ENCODE measurements at regions not wholly inside any gene's neighbourhood (a gene's known extent, or its start where the extent isn't known, plus 50 kb on each side); places are given as distances from the start of the nearest gene placed in this dataset.

DNA sequence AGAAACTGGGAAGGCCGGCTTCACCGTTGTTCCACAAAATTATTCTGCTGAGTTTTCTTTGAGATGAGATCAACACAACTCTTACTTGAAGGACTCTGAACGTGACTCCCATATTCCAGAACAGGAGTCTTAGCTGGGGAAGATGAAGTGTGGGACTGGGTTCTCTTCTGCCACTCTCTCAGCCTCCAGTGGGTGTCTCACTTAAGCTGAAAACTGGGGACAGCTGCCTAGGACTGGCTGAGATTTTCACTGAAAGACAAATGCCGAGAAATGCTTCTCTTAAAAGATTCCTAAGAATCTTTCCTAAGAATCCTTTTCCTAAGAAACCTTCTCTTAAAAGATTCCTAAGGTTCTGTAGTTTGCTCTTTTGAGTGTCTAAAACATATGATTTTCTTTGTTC is 156.6 kb upstream of the LHCGR start:
- DNase-seq = peak; percentile 18

DNA sequence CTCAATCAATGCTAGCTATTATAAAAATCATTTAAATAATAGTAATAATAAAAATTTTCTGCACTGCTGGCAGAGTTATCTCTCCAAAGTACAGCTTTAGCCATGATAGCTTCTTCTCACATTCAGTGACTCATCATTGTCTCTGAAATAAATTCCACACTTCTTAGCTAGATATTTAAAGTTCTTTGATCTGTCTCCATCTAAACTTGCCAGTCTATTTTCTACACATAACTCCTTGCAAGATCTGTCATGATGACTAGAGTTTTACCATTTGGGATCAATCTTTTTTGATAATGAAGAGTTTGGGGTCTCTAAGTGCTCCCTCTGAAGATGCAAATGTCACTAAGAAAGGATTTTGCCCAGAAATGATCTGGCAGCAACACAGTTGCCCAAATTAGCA is 155.4 kb upstream of the LHCGR start:
- no peak for DNase-seq

DNA sequence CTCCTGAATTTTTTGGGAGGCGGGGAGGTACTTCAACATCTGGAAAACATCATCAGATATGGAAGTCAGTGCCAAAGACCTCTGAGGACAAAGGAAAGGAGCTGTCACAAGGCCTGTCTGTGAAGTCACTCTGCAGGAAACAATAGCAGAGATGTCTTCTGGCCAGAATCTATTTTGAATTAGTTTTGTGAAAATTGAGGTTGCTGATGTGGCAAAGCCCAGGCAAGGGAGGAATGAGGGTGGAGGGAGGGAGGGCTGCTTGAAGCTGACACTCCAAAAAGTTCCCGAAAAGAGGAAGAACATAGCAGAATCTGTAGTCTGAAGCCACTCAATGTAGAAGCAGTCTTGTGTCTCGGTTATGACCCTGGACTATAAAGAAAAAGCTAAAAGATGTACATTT is 151.1 kb upstream of the LHCGR start:
- DNase-seq = peak; percentile 21

DNA sequence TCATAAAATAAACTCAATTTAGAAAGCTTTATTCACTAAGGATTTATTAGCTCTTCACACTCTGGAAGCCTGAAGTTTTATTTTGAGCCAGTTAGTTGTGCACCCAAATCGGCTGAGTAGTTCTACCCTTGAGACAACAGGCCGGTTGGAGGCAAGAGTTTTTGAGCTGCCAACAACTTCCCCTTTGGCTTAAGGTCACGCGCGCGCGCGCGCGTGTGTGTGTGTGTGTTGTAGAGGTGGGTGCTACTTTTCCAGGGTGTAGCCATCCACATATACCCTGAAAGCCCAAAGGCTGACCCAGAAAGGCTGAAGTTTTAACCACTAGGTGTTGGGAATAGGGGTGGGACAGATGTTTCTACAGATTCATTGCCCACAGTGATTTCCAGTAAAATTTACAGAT is 150.2 kb upstream of the LHCGR start:
- DNase-seq = no peak

DNA sequence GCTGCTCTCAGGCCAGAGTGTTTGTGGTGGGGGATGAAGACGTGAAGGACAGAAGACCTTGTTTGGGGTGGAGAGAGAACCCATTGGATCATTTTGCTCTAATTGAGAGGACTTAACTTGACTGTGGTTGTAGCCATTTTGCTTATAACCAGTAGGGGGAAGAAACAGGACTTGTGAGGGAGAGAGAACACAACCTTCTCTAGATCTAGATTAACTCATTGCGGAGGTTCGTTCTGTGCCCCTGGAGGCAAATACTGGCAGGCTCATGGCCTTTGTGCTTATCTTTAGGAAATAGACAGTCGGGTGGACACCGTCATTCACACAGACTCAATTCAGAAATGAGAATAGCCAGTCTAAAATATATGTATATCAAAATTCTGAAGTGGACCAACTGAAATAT is 147.0 kb upstream of the LHCGR start:
- peak; percentile 45 for DNase-seq

DNA sequence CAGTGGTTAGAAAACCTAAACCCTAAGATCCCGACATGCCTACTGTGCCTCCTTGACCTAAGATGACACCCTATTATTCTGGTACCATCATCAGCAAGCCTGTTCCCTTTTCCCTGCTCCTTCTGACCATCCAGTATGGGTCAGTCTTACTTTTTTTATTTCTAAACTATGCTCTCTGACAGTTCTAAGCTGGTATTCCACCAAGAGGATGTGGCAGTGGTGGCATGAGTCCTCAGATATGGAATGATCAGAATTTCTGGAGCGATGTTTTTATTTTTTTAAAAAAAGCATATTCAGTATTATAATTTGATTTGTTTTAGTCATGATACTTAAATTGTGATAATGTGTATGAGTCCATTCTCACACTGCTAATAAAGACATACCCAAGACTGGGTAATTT is 145.9 kb upstream of the LHCGR start:
- DNase-seq = no peak

DNA sequence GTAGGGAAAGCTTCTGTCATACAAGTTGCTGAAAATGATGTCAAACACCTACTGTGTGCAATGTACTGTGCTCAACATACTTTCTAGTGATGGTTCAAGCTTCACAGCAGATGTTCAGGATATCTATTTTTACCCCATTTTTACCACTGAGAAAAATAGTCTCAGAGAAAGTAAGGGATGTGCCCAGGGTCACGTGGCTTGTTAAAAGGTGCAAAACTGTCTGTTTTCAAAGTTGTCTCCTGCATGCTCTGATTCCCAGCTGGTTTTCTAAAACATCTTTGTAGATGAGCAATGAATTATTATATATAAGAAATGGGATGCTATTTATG is 145.5 kb upstream of the LHCGR start:
- no peak for DNase-seq

DNA sequence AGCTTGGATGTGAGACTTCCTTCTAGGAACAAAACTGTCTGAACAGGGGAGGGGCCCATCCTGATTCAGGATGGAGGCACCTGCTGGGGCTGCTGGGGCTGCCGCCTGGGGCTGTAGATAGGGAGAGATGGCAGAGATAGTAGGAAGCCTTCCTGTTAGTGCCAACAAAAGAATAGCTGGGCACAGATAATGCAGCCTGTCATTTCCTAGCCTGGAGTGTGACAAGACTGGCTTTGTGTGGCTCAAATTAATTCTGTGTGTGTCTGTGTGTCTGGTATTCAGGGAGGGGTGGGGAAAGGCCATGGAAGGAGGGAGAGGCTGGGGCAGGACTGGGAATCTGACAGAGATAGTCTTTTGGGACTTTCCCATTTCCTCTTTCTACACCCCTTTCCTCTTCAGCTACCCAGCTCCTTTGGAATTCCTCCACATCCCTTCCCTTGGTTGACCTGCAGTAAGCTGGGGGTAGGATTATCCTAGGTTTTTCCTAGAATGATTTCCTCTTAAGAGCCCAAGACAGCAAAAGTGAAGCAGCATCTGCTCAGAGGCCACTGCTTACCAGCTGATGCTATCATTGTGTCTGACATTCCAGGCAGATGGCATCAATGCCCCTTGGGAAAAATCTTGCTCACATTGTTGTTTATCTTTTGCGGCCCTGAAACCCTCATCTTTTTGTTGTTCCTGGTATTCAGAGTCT is 144.9 kb upstream of the LHCGR start:
- DNase-seq = no peak

DNA sequence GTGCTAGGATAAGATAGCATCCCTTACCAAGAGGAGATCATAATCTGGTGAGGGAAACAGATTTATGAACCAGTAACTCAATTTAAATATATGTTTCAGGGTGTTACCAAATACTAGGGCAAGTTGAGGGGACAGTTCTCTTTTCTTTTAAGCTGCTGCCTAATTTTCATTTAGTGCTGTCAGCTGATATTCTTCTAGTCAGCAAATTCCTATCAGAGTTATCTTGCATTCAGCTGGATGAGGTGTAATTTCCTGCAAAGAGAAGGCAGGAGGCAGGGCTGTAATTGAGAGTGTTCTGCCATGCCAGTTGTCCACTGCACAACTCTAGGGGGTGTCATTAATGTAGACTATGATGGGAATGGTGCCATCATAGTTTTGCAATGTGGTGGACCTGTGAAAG is 141.3 kb upstream of the LHCGR start:
- no peak for DNase-seq

DNA sequence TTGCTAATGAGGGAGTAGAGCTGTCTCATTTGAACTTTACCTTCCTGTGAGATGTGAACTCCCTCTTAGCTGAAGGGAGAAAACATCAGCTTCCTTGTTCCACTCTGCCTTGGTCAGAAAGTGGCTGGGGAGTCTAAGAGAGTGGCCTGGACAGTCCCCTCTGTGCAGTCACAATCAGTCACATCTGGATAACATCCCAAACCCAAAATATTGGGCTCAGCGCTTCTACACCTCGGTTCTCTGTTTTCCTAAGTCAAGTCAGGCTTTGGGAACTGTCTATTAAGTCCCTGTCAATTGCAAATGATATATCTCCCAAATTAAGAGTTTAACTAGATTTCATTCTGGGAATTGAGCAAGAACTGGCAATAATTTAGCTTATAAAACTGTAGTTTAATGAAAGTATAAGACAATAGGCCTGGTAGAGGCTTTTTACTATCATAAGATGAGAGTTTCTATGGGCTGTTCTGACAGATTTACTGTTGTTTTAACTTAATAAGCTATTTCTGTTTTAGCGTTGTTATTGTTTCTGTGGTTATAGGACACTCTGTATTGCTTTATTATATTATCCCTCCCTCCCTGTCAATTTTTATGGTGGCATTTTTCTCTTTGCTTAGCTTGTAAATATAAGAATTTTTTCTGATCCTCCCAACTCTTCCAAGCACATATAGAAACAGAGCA is 135.1 kb upstream of the LHCGR start:
- DNase-seq = no peak

DNA sequence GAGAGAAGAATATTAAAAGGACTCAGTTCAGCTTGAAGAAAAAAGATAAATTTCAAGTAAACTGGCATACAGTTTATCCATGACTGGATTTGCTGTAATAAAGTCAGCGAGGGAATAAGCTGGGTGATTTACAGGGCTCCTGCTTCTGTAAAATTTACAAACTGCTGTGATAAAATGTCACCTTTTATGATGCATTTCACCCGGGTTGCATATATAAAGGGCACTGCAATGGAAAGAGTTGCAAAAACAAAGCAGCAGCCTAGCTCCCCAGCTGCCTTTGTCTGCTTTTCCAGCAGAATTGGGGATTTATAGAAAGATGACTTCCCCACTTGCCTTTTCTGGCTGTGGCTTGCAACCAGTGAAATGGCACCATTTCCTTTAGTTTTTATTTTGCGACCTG is 132.5 kb upstream of the LHCGR start:
- DNase-seq = no peak

DNA sequence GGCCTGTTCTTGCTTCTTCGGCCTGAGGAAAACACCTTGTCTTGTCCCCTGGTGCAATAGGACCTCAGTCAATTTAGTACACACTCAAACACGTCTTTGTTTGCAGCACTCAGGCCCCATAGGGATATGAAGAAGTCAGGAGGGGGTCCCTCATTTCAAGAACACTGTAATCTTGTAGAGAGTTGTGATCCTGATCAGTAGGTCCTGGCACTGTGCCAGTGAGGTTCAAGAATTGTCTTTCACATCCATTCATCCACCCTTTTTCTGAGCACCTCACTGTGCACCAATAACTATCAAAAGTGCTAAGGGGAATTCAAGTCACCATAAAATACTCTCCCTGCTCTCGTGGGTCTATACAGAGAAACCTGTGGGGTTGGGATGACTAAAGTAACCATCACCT is 131.4 kb upstream of the LHCGR start:
- DNase-seq = no peak

DNA sequence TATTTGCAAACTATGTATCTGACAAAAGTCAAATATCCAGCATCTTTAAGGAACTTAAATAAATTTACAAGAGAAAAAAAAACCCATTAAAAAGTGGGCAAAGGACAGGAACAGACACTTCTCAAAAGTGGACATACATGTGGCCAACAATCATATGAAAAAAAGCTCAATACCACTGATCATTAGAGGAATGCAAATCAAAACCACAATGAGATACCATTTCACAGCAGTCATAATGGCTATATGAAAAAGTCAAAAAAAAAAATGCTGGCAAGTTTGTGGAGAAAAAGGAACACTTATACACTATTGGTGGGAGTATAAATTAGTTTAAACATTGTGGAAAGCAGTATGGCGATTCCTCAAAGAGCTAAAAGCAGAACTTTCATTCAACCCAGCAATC is 130.3 kb upstream of the LHCGR start:
- no peak for DNase-seq

DNA sequence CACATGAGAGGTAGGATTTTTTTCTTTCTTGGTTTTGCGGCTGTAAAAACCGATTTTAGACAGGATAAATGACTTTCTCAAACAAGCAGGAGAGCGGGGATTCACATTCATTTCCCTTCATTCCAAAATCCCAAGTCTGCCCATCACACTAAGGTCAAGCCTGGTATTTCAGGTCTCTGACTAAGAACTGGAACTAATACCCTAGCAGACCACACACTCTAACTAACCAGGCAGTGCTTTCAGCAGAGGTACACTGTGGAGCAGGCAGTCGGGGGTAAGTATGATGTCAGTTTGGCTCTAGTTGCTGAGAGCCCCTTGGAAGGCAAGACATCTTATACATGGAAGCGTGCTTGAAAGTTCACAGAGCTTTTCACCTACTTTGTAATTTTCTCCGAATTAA is 128.1 kb upstream of the LHCGR start:
- DNase-seq = no peak

DNA sequence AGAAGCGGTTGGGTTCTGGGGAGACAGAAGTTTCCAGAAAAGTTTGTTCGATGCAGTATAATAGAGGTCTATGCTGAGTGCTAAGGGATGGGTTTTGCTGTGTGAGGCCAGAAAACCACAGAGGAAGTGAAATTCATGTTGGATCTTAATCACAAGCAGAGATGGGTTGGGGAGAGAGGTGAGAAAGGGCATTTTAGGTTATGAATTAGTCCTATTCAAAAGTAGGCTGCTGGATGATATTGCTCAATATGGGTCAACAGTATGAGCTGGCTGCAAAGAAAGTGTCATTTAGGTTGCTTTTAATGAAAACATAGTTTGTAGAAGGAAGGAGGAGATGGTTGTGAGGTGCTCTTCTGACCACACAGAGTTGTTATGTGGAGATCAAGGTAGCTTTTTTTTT is 118.8 kb upstream of the LHCGR start:
- no peak for DNase-seq

DNA sequence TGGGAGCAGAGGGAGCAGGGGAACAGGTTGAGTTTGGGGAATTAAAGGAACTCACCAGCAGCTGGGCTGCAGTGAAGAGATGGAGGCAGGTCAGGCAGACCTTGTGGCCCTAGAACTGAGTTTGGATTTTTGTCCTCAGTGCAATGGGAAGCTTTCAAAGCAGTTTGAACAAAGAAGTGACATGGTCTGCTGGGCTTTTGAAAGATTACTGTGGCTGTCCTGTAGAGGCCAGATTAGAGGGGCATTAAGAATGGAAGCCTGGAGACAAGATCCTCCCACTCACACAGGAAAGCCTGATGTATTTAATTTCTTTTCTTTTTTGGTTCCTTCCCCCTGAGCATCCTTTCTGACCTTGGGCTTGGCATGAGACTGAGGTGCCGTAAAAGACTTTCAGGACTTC is 118.1 kb upstream of the LHCGR start:
- no peak for DNase-seq

DNA sequence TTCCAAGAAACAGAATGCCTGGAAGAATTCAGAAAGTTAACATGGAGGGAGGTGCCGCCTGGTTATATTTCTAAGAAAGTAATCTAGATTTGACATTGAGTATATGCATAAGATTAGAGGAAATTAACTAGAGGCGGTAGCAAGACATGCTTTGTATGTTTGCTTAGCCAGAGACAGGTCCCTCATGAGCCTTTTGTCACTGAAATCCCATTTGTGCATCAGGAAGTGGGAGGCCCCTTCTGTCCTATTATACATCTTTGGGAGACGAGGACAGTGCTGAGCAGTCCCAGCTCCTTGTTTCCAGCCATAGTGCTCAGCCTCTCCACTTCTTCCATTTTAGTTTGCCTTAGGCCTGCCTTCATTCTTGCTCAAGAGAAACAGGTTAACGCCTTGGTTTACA is 115.4 kb upstream of the LHCGR start:
- no peak for DNase-seq

DNA sequence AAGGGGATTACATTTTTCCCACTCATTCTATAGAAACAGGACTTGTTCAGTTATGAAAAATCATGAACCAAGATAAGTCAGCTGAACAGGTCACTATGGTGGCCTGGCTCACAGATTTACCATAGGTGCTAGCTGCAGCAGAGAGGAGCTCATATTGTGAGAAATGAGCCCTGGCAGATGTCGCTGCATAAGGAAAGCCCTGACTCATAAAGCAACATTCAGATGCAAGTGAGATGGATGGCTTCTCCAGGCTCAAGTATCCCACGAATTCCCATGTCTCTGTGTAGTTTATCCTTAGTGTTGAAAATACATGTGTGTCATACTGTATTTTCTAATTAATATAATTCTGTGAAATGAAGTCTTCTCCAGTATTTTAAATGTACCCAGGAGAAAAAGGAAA is 115.0 kb upstream of the LHCGR start:
- no peak for DNase-seq

DNA sequence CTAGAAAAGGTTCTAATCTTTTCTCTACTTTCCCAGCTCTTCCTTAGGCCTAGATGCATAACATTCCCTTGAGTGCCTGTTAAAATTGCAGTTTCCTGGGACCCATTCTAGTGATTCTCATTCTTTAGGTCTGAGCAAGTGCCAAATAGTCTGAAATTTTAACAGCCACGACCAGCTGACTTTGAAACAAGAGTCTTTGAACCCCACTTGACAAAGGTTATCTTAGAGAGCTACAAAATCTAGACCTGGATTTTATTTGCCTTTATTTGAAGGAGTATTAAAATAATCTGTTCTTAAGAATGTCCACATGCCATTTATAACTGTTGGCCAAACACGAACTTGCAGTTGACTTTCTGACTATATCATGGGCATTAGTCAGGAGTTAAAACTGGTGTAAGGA is 110.2 kb upstream of the LHCGR start:
- DNase-seq = no peak

DNA sequence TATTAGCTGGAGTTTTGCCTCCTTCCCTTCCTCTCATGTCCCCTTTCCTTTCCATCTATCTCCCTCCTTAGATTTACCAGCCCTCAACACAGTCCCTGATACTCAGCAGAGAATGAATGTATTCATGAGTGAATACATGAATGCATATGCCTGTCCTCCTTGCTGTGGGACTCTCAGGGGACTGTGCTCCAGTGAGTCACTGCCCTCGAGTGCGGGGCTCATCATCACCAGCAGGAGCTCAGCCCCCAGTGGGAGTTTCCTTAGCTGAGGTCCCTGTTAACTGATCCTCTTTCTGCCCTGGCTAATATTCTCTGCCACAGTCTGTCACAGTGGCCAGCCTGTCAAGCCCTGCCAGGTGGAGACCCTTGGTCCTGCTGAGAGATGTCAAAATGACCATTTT is 104.9 kb upstream of the LHCGR start:
- no peak for DNase-seq

DNA sequence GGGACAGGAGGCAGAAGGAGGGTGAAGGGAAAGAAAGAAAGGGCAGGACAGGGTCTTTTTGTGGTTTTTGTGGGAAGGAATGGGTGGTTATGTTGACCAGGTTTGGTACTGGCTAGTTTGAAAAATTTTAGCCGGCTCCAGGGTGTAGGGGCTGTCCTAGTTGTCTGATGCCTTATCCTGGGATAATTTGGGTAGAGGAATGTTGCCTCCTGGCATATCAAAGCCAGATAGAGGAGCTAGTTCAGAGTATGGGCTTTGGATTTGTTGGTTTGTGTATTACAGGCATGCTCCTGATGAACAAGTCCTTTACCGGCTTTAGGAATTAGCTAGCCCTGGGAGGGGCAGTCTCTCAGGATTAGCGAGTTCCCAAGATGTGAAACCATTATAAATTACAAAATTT is 101.1 kb upstream of the LHCGR start:
- peak; percentile 6 for DNase-seq

DNA sequence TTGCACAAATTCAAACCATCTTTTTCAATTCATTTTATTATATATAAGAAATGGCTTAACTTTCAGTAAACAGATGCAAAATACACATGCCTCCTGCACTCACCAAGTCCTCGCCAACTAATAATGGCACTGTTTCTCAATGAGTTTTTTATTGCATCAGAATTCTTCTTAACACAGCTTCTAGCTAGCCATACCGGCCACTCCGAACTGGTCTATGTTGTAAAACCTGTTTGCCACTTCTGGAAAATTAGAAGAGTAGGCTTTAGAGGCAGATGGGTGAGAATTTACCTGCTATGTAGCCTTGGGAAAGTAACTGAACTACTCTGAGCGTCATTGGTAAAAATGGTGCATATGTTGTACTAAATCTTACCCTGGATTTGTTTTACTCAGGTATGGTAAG is 100.6 kb upstream of the LHCGR start:
- no peak for DNase-seq

DNA sequence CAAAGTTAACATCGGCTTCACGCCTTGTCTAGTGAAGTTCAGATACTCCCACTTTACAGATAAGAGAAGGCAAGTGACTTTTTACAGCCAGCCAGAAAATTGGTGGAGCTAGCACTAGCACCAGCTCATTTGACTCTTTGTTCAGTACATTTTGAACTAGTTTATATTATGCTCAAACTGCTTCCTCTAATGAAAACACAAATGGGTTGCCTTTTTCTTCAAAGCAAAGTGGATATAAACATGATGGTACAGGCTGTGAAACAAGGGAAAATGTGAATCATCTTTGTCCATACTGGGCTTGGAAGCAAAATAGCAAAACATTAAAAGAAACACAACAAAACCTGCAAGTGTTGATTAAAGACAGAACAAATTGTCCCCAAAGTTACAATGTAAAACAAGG is 99.6 kb upstream of the LHCGR start:
- no peak for DNase-seq

DNA sequence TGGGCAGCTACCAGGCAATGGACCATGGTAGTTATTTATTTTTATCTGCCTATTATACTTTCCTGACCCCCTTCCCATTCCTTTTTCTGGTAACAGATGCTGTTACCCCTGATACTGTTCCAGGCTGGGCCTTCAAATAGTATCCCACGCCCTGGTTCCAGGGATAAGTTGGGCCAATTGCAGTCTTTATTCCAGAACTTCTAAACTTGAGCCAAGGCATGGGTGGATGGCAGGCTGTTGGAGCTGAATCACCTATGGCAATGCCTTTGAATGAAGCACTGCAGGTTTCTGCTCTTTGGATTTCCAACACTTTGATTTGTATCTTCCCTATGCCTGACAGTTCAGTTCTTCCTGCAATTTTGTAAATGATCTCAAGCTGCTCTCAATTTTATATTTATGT is 99.2 kb upstream of the LHCGR start:
- no peak for DNase-seq

DNA sequence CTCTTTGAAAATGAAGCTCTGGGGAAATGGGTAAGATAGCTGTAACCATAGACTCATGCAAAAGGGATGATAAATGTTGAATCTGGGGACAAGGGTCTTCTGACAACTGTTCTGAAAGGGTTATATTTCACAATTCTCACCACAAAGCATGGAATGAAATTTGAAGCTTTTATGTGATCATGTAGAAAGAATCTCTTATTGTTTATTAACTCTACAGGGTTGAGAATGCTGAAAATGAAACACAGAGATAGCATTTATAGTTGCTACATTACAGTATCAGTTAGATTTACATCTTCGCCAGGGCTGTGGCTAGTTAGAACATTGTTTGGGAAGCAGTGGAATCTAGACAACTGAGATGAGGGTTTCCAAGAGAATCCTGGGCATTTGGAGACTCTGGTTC is 97.4 kb upstream of the LHCGR start:
- no peak for DNase-seq

All from OCI-M1 (cell line).